ENCODE measurements at regions not wholly inside any gene's neighbourhood (a gene's known extent, or its start where the extent isn't known, plus 50 kb on each side); places are given as distances from the start of the nearest gene placed in this dataset.

DNA sequence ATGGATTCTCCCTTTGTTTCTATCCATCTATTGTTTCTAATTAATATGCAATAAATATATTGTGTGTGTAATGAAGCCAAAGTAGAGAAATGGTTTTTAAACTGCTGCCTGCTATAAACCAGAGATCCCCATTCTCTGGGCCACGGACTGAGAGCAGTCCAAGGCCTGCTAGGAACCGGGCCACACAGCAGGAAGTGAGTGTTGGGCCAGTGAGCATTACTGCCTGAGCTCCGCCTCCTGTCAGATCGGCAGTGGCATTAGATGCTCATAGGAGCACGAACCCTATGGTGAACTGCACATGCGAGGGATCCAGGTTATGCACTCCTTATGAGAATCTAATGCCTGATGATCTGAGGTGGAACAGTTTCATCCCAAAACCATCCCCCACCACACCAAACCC lies 85.2 kb upstream of the POMGNT2 start:
- H2AFZ ChIP-seq (ENCODE audit: low read depth, low read length): no peak overlapping the region

DNA sequence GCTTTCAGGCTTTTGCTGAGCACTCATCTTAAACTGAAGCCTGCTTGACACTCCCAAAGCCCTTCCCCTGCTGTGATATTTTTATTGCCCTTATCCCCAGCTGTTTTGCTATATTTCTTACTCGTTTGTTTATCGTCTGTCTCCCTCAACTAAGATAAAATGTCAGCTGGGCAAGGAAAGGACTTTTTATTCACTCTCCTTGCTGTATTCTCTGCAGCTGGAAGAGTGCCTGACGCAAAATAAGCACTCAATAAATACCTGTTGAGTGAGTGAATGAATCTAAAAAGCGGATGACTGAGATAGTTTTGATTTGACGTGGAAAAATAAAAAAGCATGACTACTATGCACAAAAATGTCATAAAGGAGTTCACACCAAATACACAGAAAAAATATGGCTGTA lies 84.8 kb upstream of the POMGNT2 start:
- no peaks in the 10 kb centered on the region for H3K4me1 ChIP-seq (ENCODE audit: insufficient read depth, low read length)
- no peak overlapping the region for H3K4me3 ChIP-seq (ENCODE audit: low read depth in 1 of 2, low read length in 2 of 2)
- no peaks in the 10 kb centered on the region for H3K9me3 ChIP-seq (ENCODE audit: insufficient read depth, low read length, severe bottlenecking)
- no peak overlapping the region for H2AFZ ChIP-seq (ENCODE audit: low read depth, low read length)
- peaks cover 3% of the 10 kb centered on the region for H3K27me3 ChIP-seq (ENCODE audit: insufficient read depth, low read length, poor library complexity)
- DNase-seq (no peak), ATAC-seq (ENCODE audit: insufficient read depth, low read depth) (no peak)
- no peaks in the 10 kb centered on the region for H3K79me2 ChIP-seq (ENCODE audit: insufficient read depth, low read length)
- no peak overlapping the region for H3K27ac ChIP-seq (ENCODE audit: low read length)
- no peak for TF ChIP-seq EZH2 (IDR thresholded peaks at IDR 0.05; ENCODE audit: borderline replicate concordance, low read depth, low read length, severe bottlenecking)
- TF ChIP-seq, protein P1, sequence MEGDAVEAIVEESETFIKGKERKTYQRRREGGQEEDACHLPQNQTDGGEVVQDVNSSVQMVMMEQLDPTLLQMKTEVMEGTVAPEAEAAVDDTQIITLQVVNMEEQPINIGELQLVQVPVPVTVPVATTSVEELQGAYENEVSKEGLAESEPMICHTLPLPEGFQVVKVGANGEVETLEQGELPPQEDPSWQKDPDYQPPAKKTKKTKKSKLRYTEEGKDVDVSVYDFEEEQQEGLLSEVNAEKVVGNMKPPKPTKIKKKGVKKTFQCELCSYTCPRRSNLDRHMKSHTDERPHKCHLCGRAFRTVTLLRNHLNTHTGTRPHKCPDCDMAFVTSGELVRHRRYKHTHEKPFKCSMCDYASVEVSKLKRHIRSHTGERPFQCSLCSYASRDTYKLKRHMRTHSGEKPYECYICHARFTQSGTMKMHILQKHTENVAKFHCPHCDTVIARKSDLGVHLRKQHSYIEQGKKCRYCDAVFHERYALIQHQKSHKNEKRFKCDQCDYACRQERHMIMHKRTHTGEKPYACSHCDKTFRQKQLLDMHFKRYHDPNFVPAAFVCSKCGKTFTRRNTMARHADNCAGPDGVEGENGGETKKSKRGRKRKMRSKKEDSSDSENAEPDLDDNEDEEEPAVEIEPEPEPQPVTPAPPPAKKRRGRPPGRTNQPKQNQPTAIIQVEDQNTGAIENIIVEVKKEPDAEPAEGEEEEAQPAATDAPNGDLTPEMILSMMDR (IDR thresholded peaks at IDR 0.05; ENCODE audit: borderline replicate concordance, extremely low read depth, low read length, poor library complexity, severe bottlenecking): no peak
- no peaks in the 10 kb centered on the region for H3K36me3 ChIP-seq (ENCODE audit: insufficient read depth, low read length)
- no peaks in the 10 kb centered on the region for H4K20me1 ChIP-seq (ENCODE audit: insufficient read depth, low read length)
- H3K4me2 ChIP-seq (ENCODE audit: insufficient read depth, low read length): no peak overlapping the region
- no peak overlapping the region for H3K9ac ChIP-seq (ENCODE audit: low read depth, low read length)

More for the DNA sequence above, 85.2 kb upstream of the POMGNT2 start:
- Histone ChIP-seq H4K20me1 (ENCODE audit: insufficient read depth, low read length) (no peaks in the 10 kb centered on the region), H3K4me3 (ENCODE audit: low read depth in 1 of 2, low read length in 2 of 2) (no peak overlapping the region), H3K27me3 (ENCODE audit: insufficient read depth, low read length, poor library complexity) (peaks cover under 1% of the 10 kb centered on the region), H3K9me3 (ENCODE audit: insufficient read depth, low read length, severe bottlenecking) (no peaks in the 10 kb centered on the region), H3K27ac (ENCODE audit: low read length) (no peak overlapping the region), H3K4me2 (ENCODE audit: insufficient read depth, low read length) (no peak overlapping the region), H3K9ac (ENCODE audit: low read depth, low read length) (no peak overlapping the region), H3K4me1 (ENCODE audit: insufficient read depth, low read length) (no peaks in the 10 kb centered on the region), H3K79me2 (ENCODE audit: insufficient read depth, low read length) (no peaks in the 10 kb centered on the region), H3K36me3 (ENCODE audit: insufficient read depth, low read length) (no peaks in the 10 kb centered on the region)
- TF ChIP-seq, protein P1 (IDR thresholded peaks at IDR 0.05; ENCODE audit: borderline replicate concordance, extremely low read depth, low read length, poor library complexity, severe bottlenecking): no peak
- TF ChIP-seq EZH2 (IDR thresholded peaks at IDR 0.05; ENCODE audit: borderline replicate concordance, low read depth, low read length, severe bottlenecking): no peak
- DNase-seq: no peak
- ATAC-seq (ENCODE audit: insufficient read depth, low read depth): no peak

DNA sequence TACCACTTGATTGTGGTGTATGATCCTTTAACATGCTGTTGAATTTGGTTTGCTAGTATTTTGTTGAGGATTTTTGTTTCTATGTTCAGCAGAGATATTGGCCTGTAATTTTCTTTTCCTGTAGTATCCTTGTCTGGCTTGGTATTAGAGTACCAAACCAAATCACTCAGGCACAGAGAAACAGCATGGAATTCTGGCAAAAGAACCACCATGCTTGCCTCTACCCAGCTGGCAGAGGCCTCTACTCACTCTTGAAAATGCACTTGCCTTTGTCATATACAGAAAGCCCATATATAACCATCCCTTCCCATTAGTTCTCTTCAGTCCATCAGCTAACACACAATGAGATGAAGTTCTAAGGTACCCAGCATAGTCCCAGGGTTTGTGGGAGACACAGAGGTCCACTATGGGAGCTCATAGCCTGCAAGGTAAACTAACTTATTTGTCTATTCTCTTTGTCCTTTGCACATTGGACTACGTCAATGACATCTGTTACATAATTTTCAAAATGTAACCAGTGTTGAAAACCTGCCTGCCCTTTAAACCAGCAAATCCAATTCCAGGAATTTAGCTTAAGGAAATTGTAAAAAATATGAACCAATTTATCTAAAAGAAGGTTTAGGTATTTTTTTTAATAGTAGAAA lies 82.1 kb upstream of the POMGNT2 start:
- ATAC-seq (ENCODE audit: insufficient read depth, low read depth) (no peak), DNase-seq (no peak)

More for the DNA sequence above, 82.1 kb upstream of the POMGNT2 start:
- Histone ChIP-seq H3K4me3 (ENCODE audit: low read depth in 1 of 2, low read length in 2 of 2) (no peak overlapping the region), H3K27me3 (ENCODE audit: insufficient read depth, low read length, poor library complexity) (peaks cover 3% of the 10 kb centered on the region), H3K4me2 (ENCODE audit: insufficient read depth, low read length) (no peak overlapping the region), H3K27ac (ENCODE audit: low read length) (no peak overlapping the region), H3K4me1 (ENCODE audit: insufficient read depth, low read length) (no peaks in the 10 kb centered on the region), H2AFZ (ENCODE audit: low read depth, low read length) (no peak overlapping the region), H3K36me3 (ENCODE audit: insufficient read depth, low read length) (no peaks in the 10 kb centered on the region), H3K79me2 (ENCODE audit: insufficient read depth, low read length) (no peaks in the 10 kb centered on the region), H3K9me3 (ENCODE audit: insufficient read depth, low read length, severe bottlenecking) (no peaks in the 10 kb centered on the region), H3K9ac (ENCODE audit: low read depth, low read length) (no peak overlapping the region), H4K20me1 (ENCODE audit: insufficient read depth, low read length) (no peaks in the 10 kb centered on the region)
- TF ChIP-seq, protein P1 (IDR thresholded peaks at IDR 0.05; ENCODE audit: borderline replicate concordance, extremely low read depth, low read length, poor library complexity, severe bottlenecking): no peak
- TF ChIP-seq EZH2 (IDR thresholded peaks at IDR 0.05; ENCODE audit: borderline replicate concordance, low read depth, low read length, severe bottlenecking): no peak
